Dermis blood vessel endothelial cell (primary cell): ENCODE measurements at regions not wholly inside any gene's neighbourhood (a gene's known extent, or its start where the extent isn't known, plus 50 kb on each side); places are given as distances from the start of the nearest gene placed in this dataset.

Experiments
- DNase-seq: peaks from one replicate; pipeline ENCODE4 v3.0.0; 2010

GRCh38 chr10:29130190-29130673, 158.6 kb upstream of the LYZL1 start:
- peak; percentile 30 for DNase-seq

- DNase-seq = peak; percentile 35
Observed at GRCh38 chr10:29131952-29132547, 156.8 kb upstream of the LYZL1 start.

- no peak for DNase-seq
Observed at GRCh38 chr10:29132551-29133111, 156.2 kb upstream of the LYZL1 start.

GRCh38 chr10:29135337-29135736, 153.5 kb upstream of the LYZL1 start:
- DNase-seq = no peak

- DNase-seq = no peak
Observed at GRCh38 chr10:29136411-29136810, 152.5 kb upstream of the LYZL1 start.

- DNase-seq = no peak
Observed at GRCh38 chr10:29140151-29140550, 148.7 kb upstream of the LYZL1 start.

- no peak for DNase-seq
Observed at GRCh38 chr10:29140991-29141390, 147.9 kb upstream of the LYZL1 start.

- DNase-seq = no peak
Observed at GRCh38 chr10:29141761-29142160, 147.1 kb upstream of the LYZL1 start.

GRCh38 chr10:29142516-29143314, 146.2 kb upstream of the LYZL1 start:
- peak; percentile 4 for DNase-seq

GRCh38 chr10:29144126-29144525, 144.7 kb upstream of the LYZL1 start:
- DNase-seq = no peak

GRCh38 chr10:29146311-29147100, 142.4 kb upstream of the LYZL1 start:
- DNase-seq = no peak

GRCh38 chr10:29150010-29150409, 138.9 kb upstream of the LYZL1 start:
- peak; percentile 49 for DNase-seq

GRCh38 chr10:29151005-29151404, 137.9 kb upstream of the LYZL1 start:
- no peak for DNase-seq

GRCh38 chr10:29157321-29157720, 131.5 kb upstream of the LYZL1 start:
- DNase-seq = no peak

GRCh38 chr10:29158066-29158465, 130.8 kb upstream of the LYZL1 start:
- no peak for DNase-seq

- peak; percentile 33 for DNase-seq
Observed at GRCh38 chr10:29160150-29160617, 128.7 kb upstream of the LYZL1 start.

GRCh38 chr10:29163746-29164145, 125.1 kb upstream of the LYZL1 start:
- peak; percentile 37 for DNase-seq

GRCh38 chr10:29166713-29167112, 122.2 kb upstream of the LYZL1 start:
- no peak for DNase-seq

GRCh38 chr10:29169021-29169420, 119.8 kb upstream of the LYZL1 start:
- DNase-seq = no peak

- no peak for DNase-seq
Observed at GRCh38 chr10:29171717-29172116, 117.2 kb upstream of the LYZL1 start.

GRCh38 chr10:29174389-29174788, 114.5 kb upstream of the LYZL1 start:
- no peak for DNase-seq

- DNase-seq = no peak
Observed at GRCh38 chr10:29176845-29177832, 111.7 kb upstream of the LYZL1 start.
